ENCODE measurements at regions not wholly inside any gene's neighbourhood (a gene's known extent, or its start where the extent isn't known, plus 50 kb on each side); places are given as distances from the start of the nearest gene placed in this dataset.

DNA sequence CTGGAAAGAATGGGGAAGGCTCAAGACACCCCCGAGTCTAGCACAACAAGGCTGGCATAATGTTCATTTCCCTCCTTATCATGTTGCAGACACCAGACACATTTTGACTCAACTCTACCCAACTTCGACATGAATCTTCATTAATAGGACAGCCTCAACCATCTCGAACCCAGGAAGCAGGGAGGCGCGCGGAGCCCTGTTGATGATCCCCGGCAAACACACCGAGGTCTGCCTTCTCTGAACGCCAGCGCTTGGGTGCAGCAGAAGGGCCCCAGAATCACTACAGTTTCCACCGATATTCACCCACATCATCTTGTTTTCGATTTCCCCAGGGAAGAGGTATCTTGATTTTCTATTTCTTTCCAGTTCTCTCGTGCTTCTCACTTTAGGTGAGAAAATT is 563.6 kb downstream of the TCERG1L start:
- Histone ChIP-seq H2BK15ac (ENCODE audit: low read depth, low read length) (no peak overlapping the region), H4K20me1 (ENCODE audit: insufficient read depth, low read length) (no peaks in the 10 kb centered on the region), H3K36me3 (ENCODE audit: control insufficient read depth, insufficient read depth, low read length) (no peaks in the 10 kb centered on the region), H2BK20ac (ENCODE audit: low read depth, low read length) (no peak overlapping the region), H3K4me1 (ENCODE audit: control insufficient read depth, insufficient read depth, low read length) (no peaks in the 10 kb centered on the region), H2AK5ac (ENCODE audit: low read depth, low read length) (no peak overlapping the region), H3K79me1 (ENCODE audit: low read depth in 1 of 2, low read length in 2 of 2) (no peaks in the 10 kb centered on the region), H3K9me3 (ENCODE audit: control insufficient read depth, insufficient read depth, low read length) (peaks cover 49% of the 10 kb centered on the region), H3K9me1 (ENCODE audit: insufficient read depth, low read length) (no peaks in the 10 kb centered on the region), H3K9ac (ENCODE audit: low read depth, low read length) (no peak overlapping the region), H3K56ac (ENCODE audit: extremely low read depth, insufficient read depth, low read length) (no peak overlapping the region), H4K8ac (ENCODE audit: low read depth in 2 of 2, low read length in 2 of 2) (no peak overlapping the region), H2BK5ac (ENCODE audit: low read depth, low read length, poor library complexity, severe bottlenecking) (no peak overlapping the region), H3K14ac (replicated peaks; ENCODE audit: low read depth, low read length) (no peak overlapping the region), H3K4ac (ENCODE audit: low read depth, low read length) (no peak overlapping the region), H3K23ac (ENCODE audit: low read depth, low read length) (no peak overlapping the region), H3K18ac (ENCODE audit: low read depth, low read length) (no peak overlapping the region), H4K5ac (ENCODE audit: low read depth, low read length) (no peak overlapping the region), H3K27me3 (ENCODE audit: control insufficient read depth, insufficient read depth, low read length) (no peaks in the 10 kb centered on the region), H2AFZ (replicated peaks; ENCODE audit: low read length, poor library complexity) (no peak overlapping the region), H3K4me2 (ENCODE audit: low read depth, low read length) (no peak overlapping the region), H4K91ac (ENCODE audit: insufficient read depth, low read depth, low read length) (no peak overlapping the region), H2AK9ac (replicated peaks; ENCODE audit: low read depth, low read length, poor library complexity) (no peak overlapping the region), H3K4me3 (ENCODE audit: insufficient read depth, low read depth, low read length) (no peak overlapping the region), H3K27ac (ENCODE audit: insufficient read depth, low read length) (no peak overlapping the region), H2BK120ac (ENCODE audit: low read depth, low read length) (no peak overlapping the region)
- intact Hi-C loops (cut with micrococcal nuclease) (no loop called here), dilution Hi-C loops (cut with HindIII; ENCODE audit: low sequenced_read_pairs, unreplicated experiment) (no loop called here), in situ Hi-C loops (cut with MboI; ENCODE audit: low sequenced_read_pairs) (no loop called here)
- ChIA-PET CTCF (no interaction called here), POLR2A (ENCODE audit: unreplicated experiment) (no interaction called here)
- DNase-seq (no peak), ATAC-seq (ENCODE audit: low read depth) (no peak)
- WGBS, 2 experiments (ENCODE audit: extremely low coverage in 2 of 2, insufficient read length in 1 of 2): no CpG with 5 or more reads among the region's 13 CpGs
- BruUV-seq (replicated peaks): no TSS peak
- TF ChIP-seq MAZ (IDR thresholded peaks at IDR 0.05; ENCODE audit: borderline replicate concordance, low read depth, low read length) (no peak), CHD1 (IDR thresholded peaks at IDR 0.05; ENCODE audit: low read depth, low read length) (no peak), POLR2A (IDR thresholded peaks at IDR 0.05; ENCODE audit: low read depth, low read length) (no peak), RCOR1 (IDR thresholded peaks at IDR 0.05; ENCODE audit: insufficient replicate concordance, low read length) (no peak), CEBPB (IDR thresholded peaks at IDR 0.05; ENCODE audit: low read depth, low read length) (no peak), CTCF (conservative IDR thresholded peaks at IDR 0.05; ENCODE audit: low read depth, low read length) (no peak), BHLHE40 (IDR thresholded peaks at IDR 0.05; ENCODE audit: low read depth, low read length) (no peak), FOS (IDR thresholded peaks at IDR 0.05; ENCODE audit: low read depth, low read length) (no peak), SMC3 (IDR thresholded peaks at IDR 0.05; ENCODE audit: low read depth, low read length) (no peak), NFE2L2 (IDR thresholded peaks at IDR 0.05; ENCODE audit: low read depth, low read length) (no peak), MXI1 (IDR thresholded peaks at IDR 0.05; ENCODE audit: borderline replicate concordance, low read depth, low read length) (no peak), RAD21 (IDR thresholded peaks at IDR 0.05; ENCODE audit: low read length) (no peak)
- TF ChIP-seq, protein P1, sequence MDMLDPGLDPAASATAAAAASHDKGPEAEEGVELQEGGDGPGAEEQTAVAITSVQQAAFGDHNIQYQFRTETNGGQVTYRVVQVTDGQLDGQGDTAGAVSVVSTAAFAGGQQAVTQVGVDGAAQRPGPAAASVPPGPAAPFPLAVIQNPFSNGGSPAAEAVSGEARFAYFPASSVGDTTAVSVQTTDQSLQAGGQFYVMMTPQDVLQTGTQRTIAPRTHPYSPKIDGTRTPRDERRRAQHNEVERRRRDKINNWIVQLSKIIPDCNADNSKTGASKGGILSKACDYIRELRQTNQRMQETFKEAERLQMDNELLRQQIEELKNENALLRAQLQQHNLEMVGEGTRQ (IDR thresholded peaks at IDR 0.05; ENCODE audit: low read depth, low read length): no peak
- TF ChIP-seq, protein P2, sequence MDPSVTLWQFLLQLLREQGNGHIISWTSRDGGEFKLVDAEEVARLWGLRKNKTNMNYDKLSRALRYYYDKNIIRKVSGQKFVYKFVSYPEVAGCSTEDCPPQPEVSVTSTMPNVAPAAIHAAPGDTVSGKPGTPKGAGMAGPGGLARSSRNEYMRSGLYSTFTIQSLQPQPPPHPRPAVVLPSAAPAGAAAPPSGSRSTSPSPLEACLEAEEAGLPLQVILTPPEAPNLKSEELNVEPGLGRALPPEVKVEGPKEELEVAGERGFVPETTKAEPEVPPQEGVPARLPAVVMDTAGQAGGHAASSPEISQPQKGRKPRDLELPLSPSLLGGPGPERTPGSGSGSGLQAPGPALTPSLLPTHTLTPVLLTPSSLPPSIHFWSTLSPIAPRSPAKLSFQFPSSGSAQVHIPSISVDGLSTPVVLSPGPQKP (IDR thresholded peaks at IDR 0.05; ENCODE audit: borderline replicate concordance, low read depth, low read length): no peak
